HepG2 (cell line): ENCODE measurements at regions not wholly inside any gene's neighbourhood (a gene's known extent, or its start where the extent isn't known, plus 50 kb on each side); places are given as distances from the start of the nearest gene placed in this dataset.

ENCODE experiments used
- ELF4 ChIP-seq: sonication (generic); formaldehyde crosslinking; IDR thresholded peaks from 2 replicates; pipeline ENCODE4 v1.5.0; 2020; ENCODE audit warnings: missing genetic modification reagents, mild to moderate bottlenecking, moderate library complexity, borderline replicate concordance
- EZH2 ChIP-seq: conservative IDR thresholded peaks from 2 replicates; pipeline ENCODE4 v1.6.1; 2012; ENCODE audit warnings: mild to moderate bottlenecking, low read depth, low read length, moderate library complexity
- MAX ChIP-seq: IDR thresholded peaks from 2 replicates; pipeline ENCODE4 v1.6.1; 2012; ENCODE audit warnings: inconsistent platforms
- NONO ChIP-seq, 2 experiments: fragments of 450-650 bp in 1 of 2; sonication (generic) in 1 of 2; formaldehyde crosslinking in 1 of 2; IDR thresholded peaks in 1 of 2; conservative IDR thresholded peaks in 1 of 2; 2 replicates each; pipeline versions ENCODE4 v1.6.1 to v1.8.0; 2017 to 2022; ENCODE audit warnings: mild to moderate bottlenecking in 1 of 2, missing genetic modification reagents in 1 of 2, moderate library complexity in 1 of 2
- RBM22 ChIP-seq: fragments of 200-400 bp; formaldehyde crosslinking; optimal IDR thresholded peaks from 2 replicates; pipeline ENCODE3; 2017; ENCODE audit warnings: mild to moderate bottlenecking, low read length, moderate library complexity
- TAF1 ChIP-seq: sonication (generic); formaldehyde crosslinking; IDR thresholded peaks from 2 replicates; pipeline ENCODE4 v1.4.0; 2020; ENCODE audit warnings: missing genetic modification reagents
- TFE3 ChIP-seq: IDR thresholded peaks from 2 replicates; pipeline ENCODE4 v1.6.1; 2016
- ZBTB42 ChIP-seq: sonication (generic); formaldehyde crosslinking; IDR thresholded peaks from 2 replicates; pipeline ENCODE4 v1.5.0; 2020; ENCODE audit warnings: mild to moderate bottlenecking, missing genetic modification reagents
- ZNF34 ChIP-seq: sonication (generic); formaldehyde crosslinking; IDR thresholded peaks from 2 replicates; pipeline ENCODE4 v1.4.0; 2020; ENCODE audit warnings: mild to moderate bottlenecking, missing genetic modification reagents, borderline replicate concordance

- TF ChIP-seq EZH2 (no peak), ELF4 (CRISPR knock-in tag) (no peak), NONO (IDR thresholded peaks at IDR 0.05) (no peak), NONO (CRISPR knock-in tag; conservative IDR thresholded peaks at IDR 0.05) (no peak), TAF1 (no peak), ZBTB42 (no peak), TFE3 (CRISPR knock-in tag) (no peak), MAX (no peak), RBM22 (no peak), ZNF34 (no peak)
These were observed 423.9 kb upstream of the MAP2 start for GRCh38 chr2:208999911-209000310.
